Hepatocyte (in vitro differentiated cells): ENCODE measurements at regions not wholly inside any gene's neighbourhood (a gene's known extent, or its start where the extent isn't known, plus 50 kb on each side); places are given as distances from the start of the nearest gene placed in this dataset.

ENCODE experiments used
- EZH2phosphoT487 ChIP-seq: fragments of 200-600 bp; sonication (generic); IDR thresholded peaks from one replicate; pipeline ENCODE4 v1.6.1; 2018; ENCODE audit warnings: antibody characterized with exemption, mild to moderate bottlenecking, low read depth, moderate library complexity; ENCODE audit not compliant: unreplicated experiment, severe bottlenecking
- TF ChIP-seq, protein P1 (sequence below): fragments of 200-600 bp; sonication (generic); IDR thresholded peaks from 2 replicates; pipeline ENCODE4 v1.5.1; 2016; ENCODE audit warnings: antibody characterized with exemption, mild to moderate bottlenecking; ENCODE audit not compliant: poor library complexity

DNA sequence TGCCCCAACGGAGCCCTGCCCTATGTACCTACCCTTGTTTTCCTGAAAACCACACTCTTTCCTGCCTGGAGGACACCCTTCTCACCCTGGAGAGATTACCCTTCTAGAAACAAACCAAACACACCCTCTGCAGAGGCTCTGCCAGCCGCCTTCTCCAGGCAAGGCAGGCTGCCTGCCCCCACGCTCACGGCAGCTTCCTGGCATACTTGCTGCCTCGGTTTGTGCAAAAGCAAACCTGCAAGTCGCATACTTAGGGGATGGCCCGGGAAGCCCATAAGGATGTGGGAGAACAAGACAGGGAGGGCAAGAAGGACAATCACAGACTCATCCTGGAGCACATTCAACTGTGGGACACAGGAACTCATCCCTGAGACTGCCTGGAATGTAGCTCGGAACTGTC lies 154.0 kb upstream of the DIO3 start:
- TF ChIP-seq, protein P1, sequence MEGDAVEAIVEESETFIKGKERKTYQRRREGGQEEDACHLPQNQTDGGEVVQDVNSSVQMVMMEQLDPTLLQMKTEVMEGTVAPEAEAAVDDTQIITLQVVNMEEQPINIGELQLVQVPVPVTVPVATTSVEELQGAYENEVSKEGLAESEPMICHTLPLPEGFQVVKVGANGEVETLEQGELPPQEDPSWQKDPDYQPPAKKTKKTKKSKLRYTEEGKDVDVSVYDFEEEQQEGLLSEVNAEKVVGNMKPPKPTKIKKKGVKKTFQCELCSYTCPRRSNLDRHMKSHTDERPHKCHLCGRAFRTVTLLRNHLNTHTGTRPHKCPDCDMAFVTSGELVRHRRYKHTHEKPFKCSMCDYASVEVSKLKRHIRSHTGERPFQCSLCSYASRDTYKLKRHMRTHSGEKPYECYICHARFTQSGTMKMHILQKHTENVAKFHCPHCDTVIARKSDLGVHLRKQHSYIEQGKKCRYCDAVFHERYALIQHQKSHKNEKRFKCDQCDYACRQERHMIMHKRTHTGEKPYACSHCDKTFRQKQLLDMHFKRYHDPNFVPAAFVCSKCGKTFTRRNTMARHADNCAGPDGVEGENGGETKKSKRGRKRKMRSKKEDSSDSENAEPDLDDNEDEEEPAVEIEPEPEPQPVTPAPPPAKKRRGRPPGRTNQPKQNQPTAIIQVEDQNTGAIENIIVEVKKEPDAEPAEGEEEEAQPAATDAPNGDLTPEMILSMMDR, result no peak
- TF ChIP-seq EZH2phosphoT487, result no peak
